ENCODE measurements at regions not wholly inside any gene's neighbourhood (a gene's known extent, or its start where the extent isn't known, plus 50 kb on each side); places are given as distances from the start of the nearest gene placed in this dataset.

- no peak overlapping the region for H3K4me3 Mint-ChIP-seq
- H3K36me3 Mint-ChIP-seq, result peaks cover 31% of the 10 kb centered on the region
- no peaks in the 10 kb centered on the region for H3K4me1 Mint-ChIP-seq
- peaks cover 22% of the 10 kb centered on the region for H3K27me3 Mint-ChIP-seq (ENCODE audit: low read depth)
- ChIA-PET CTCF (no interaction called here), POLR2A (no interaction called here)
- peak; percentile 61 for DNase-seq (ENCODE audit: low spot score)
- no peak for TF ChIP-seq CREM (CRISPR knock-in tag; IDR thresholded peaks at IDR 0.05)
- TF ChIP-seq NFE2L1 (CRISPR knock-in tag; IDR thresholded peaks at IDR 0.05), result no peak
- TF ChIP-seq ZNF532 (CRISPR knock-in tag; IDR thresholded peaks at IDR 0.05; ENCODE audit: borderline replicate concordance), result 0 out of 2 replicates have a peak, but pooled peaks have one; percentile 45
- peak; percentile 60 for TF ChIP-seq CTCF (IDR thresholded peaks at IDR 0.05)
- TF ChIP-seq ZBTB21 (CRISPR knock-in tag; IDR thresholded peaks at IDR 0.05; ENCODE audit: borderline replicate concordance), result no peak
- no peak for TF ChIP-seq RELA (CRISPR knock-in tag; IDR thresholded peaks at IDR 0.05; ENCODE audit: borderline replicate concordance)
- no peak for TF ChIP-seq E2F4 (CRISPR knock-in tag; IDR thresholded peaks at IDR 0.05; ENCODE audit: borderline replicate concordance, low read depth)
- TF ChIP-seq NR2C2 (CRISPR knock-in tag; IDR thresholded peaks at IDR 0.05), result no peak
- no peak for TF ChIP-seq ZNF232 (CRISPR knock-in tag; IDR thresholded peaks at IDR 0.05)
- TF ChIP-seq ZNF281 (CRISPR knock-in tag; IDR thresholded peaks at IDR 0.05), result no peak
- no peak for TF ChIP-seq NR1H2 (CRISPR knock-in tag; IDR thresholded peaks at IDR 0.05)
- peak; percentile 85 for TF ChIP-seq MAX (CRISPR knock-in tag; IDR thresholded peaks at IDR 0.05)
- ATAC-seq, result peak; percentile 80
- H3K27ac Mint-ChIP-seq, result no peak overlapping the region
- H3K9me3 Mint-ChIP-seq, result peaks cover 44% of the 10 kb centered on the region
Observed at GRCh38 chr10:108783897-108784296, 1139.4 kb downstream of the XPNPEP1 start.

GRCh38 chr10:108782411-108782810 lies 1140.9 kb downstream of the XPNPEP1 start:
- CTCF ChIA-PET, result no interaction called here
- no peak for DNase-seq (ENCODE audit: low spot score)

More at GRCh38 chr10:108782411-108782810, 1140.9 kb downstream of the XPNPEP1 start:
- H3K27ac Mint-ChIP-seq, result no peak overlapping the region
- POLR2A ChIA-PET, result no interaction called here
- no peak for TF ChIP-seq MXD4 (CRISPR knock-in tag; IDR thresholded peaks at IDR 0.05; ENCODE audit: borderline replicate concordance)
- no peak for TF ChIP-seq MLX (CRISPR knock-in tag; IDR thresholded peaks at IDR 0.05)
- no peak for TF ChIP-seq HMGA2 (CRISPR knock-in tag; IDR thresholded peaks at IDR 0.05)
- no peak for TF ChIP-seq TCF7 (CRISPR knock-in tag; IDR thresholded peaks at IDR 0.05; ENCODE audit: low read depth)
- TF ChIP-seq RORB (CRISPR knock-in tag; IDR thresholded peaks at IDR 0.05), result no peak
- no peak for TF ChIP-seq ZNF512 (CRISPR knock-in tag; IDR thresholded peaks at IDR 0.05; ENCODE audit: borderline replicate concordance)
- TF ChIP-seq HMGXB4 (CRISPR knock-in tag; IDR thresholded peaks at IDR 0.05), result no peak
- no peak for TF ChIP-seq SP1 (CRISPR knock-in tag; conservative IDR thresholded peaks at IDR 0.05)
- no peak overlapping the region for H3K4me3 Mint-ChIP-seq
- peaks cover 22% of the 10 kb centered on the region for H3K27me3 Mint-ChIP-seq (ENCODE audit: low read depth)
- ATAC-seq, result no peak
- peaks cover 36% of the 10 kb centered on the region for H3K9me3 Mint-ChIP-seq
- H3K4me1 Mint-ChIP-seq, result no peaks in the 10 kb centered on the region
- H3K36me3 Mint-ChIP-seq, result peaks cover 31% of the 10 kb centered on the region

Data from WTC11 (cell line).